Panc1 (cell line): ENCODE measurements at regions not wholly inside any gene's neighbourhood (a gene's known extent, or its start where the extent isn't known, plus 50 kb on each side); places are given as distances from the start of the nearest gene placed in this dataset.

Experiments used
- CTCF ChIP-seq: fragments of 450-650 bp; IDR thresholded peaks from 2 replicates; pipeline ENCODE4 v1.5.1; 2017; ENCODE audit warnings: mild to moderate bottlenecking
- POLR2AphosphoS5 ChIP-seq: IDR thresholded peaks from 2 replicates; pipeline ENCODE4 v1.6.1; 2012; ENCODE audit warnings: mild to moderate bottlenecking, low read depth, low read length, moderate library complexity
- REST ChIP-seq, 2 experiments: IDR thresholded peaks; 2 replicates each; pipeline ENCODE4 v1.6.1; 2011 to 2012; ENCODE audit warnings: low read depth in 2 of 2, control low read depth in 1 of 2, low read length in 1 of 2, mild to moderate bottlenecking in 1 of 2, moderate library complexity in 1 of 2; ENCODE audit not compliant: insufficient read depth in 1 of 2
- SIN3A ChIP-seq: IDR thresholded peaks from 2 replicates; pipeline ENCODE4 v1.6.1; 2012; ENCODE audit warnings: low read depth, mild to moderate bottlenecking, low read length, moderate library complexity, borderline replicate concordance; ENCODE audit not compliant: insufficient read depth
- TCF7L2 ChIP-seq: IDR thresholded peaks from 2 replicates; pipeline ENCODE4 v1.6.1; 2011; ENCODE audit warnings: mild to moderate bottlenecking, low read depth, low read length, inconsistent platforms

- no peak for TF ChIP-seq CTCF
- no peak for TF ChIP-seq TCF7L2
- no peak for TF ChIP-seq REST (IDR thresholded peaks at IDR 0.05; ENCODE audit: insufficient read depth in 1 of 2, low read depth in 2 of 2, low read length in 1 of 2)
- TF ChIP-seq POLR2AphosphoS5: no peak
- TF ChIP-seq SIN3A: no peak
Measured at GRCh38 chr4:186819342-186820086, 95.9 kb upstream of the FAT1 start.
